Gastrocnemius medialis (tissue), 4 donors: ENCODE measurements at regions not wholly inside any gene's neighbourhood (a gene's known extent, or its start where the extent isn't known, plus 50 kb on each side); places are given as distances from the start of the nearest gene placed in this dataset.

Experiments used
- ATAC-seq, 2 donors: fragments of 150-250 bp; one replicate each; pipeline ENCODE4 v1.9.1; 2016
- DNase-seq, 2 donors: peaks; one replicate each; pipeline ENCODE4 v3.0.0-alpha.2; 2019
- H3K27ac ChIP-seq, 4 donors: fragments of 200-600 bp; sonication (generic); 1 replicate in 1 of 4; 2 replicates in 3 of 4; pipeline ENCODE4 v1.5.1; 2016 to 2018; ENCODE audit warnings: mild to moderate bottlenecking in 2 of 4, moderate library complexity in 1 of 4
- H3K27me3 ChIP-seq, 3 donors: fragments of 200-600 bp; sonication (generic) in 2 of 3; 1 replicate in 1 of 3; 2 replicates in 2 of 3; pipeline versions ENCODE4 v1.5.1 to v1.6.0; 2016 to 2019; ENCODE audit warnings: mild to moderate bottlenecking in 1 of 3, moderate library complexity in 1 of 3
- H3K36me3 ChIP-seq, 2 donors: fragments of 200-600 bp; sonication (generic) in 1 of 2; one replicate each; pipeline ENCODE4 v1.5.1; 2017 to 2018
- H3K4me1 ChIP-seq, 2 donors: fragments of 200-600 bp; sonication (generic) in 1 of 2; one replicate each; pipeline ENCODE4 v1.5.1; 2016 to 2017; ENCODE audit warnings: mild to moderate bottlenecking in 2 of 2
- H3K4me3 ChIP-seq, 4 donors: fragments of 200-600 bp; sonication (generic) in 3 of 4; 1 replicate in 1 of 4; 2 replicates in 3 of 4; pipeline ENCODE4 v1.5.1; 2016 to 2019; ENCODE audit warnings: mild to moderate bottlenecking in 2 of 4
- H3K9me3 ChIP-seq, 3 donors: fragments of 200-600 bp; sonication (generic) in 2 of 3; 1 replicate in 1 of 3; 2 replicates in 2 of 3; pipeline ENCODE4 v1.5.1; 2016 to 2019
- CTCF ChIP-seq, 5 experiments: fragments of 450-650 bp in 3 of 5; fragments of 200-600 bp in 2 of 5; sonication (generic) in 2 of 5; IDR thresholded peaks in 4 of 5; conservative IDR thresholded peaks in 1 of 5; 1 replicate in 4 of 5; 2 replicates in 1 of 5; pipeline ENCODE4 v1.5.1; 2016 to 2019; ENCODE audit warnings: antibody characterized with exemption in 5 of 5, mild to moderate bottlenecking in 3 of 5, moderate library complexity in 3 of 5
- POLR2A ChIP-seq, 2 donors: fragments of 450-650 bp; IDR thresholded peaks; one replicate each; pipeline ENCODE4 v1.6.1; 2017; ENCODE audit warnings: antibody characterized with exemption in 2 of 2, mild to moderate bottlenecking in 2 of 2, moderate library complexity in 2 of 2
- in situ Hi-C, 4 donors: fragments of 200-750 bp; cut with MboI; loops; one replicate each; pipeline versions ENCODE4 v1.15.0 to v1.8.0; 2017; ENCODE audit warnings: low sequenced_read_pairs in 4 of 4
- intact Hi-C: fragments of 100-400 bp; cut with DNase I; formaldehyde crosslinking; loops from one replicate; pipeline ENCODE4 v1.15.1; 2023; ENCODE audit warnings: low total_unique reads

- intact Hi-C loops (no loop called here), in situ Hi-C loops (no loop called here)
- DNase-seq (no peak), ATAC-seq (no peak)
- TF ChIP-seq CTCF (IDR thresholded peaks at IDR 0.05 in 4 of 5, conservative IDR thresholded peaks at IDR 0.05 in 1 of 5) = no peak
- TF ChIP-seq POLR2A (IDR thresholded peaks at IDR 0.05) = no peak
- no peaks in the 10 kb centered on the region for H3K36me3 ChIP-seq
- no peaks in the 10 kb centered on the region for H3K4me1 ChIP-seq
- no peaks in the 10 kb centered on the region for H3K9me3 ChIP-seq
- H3K4me3 ChIP-seq = no peak overlapping the region
- no peaks in the 10 kb centered on the region for H3K27me3 ChIP-seq
- no peak overlapping the region for H3K27ac ChIP-seq
These were observed 79.9 kb upstream of the CADPS start for GRCh38 chr3:62955126-62955525.

- no peak for ATAC-seq
- no peaks in the 10 kb centered on the region for H3K9me3 ChIP-seq
- H3K27ac ChIP-seq = no peak overlapping the region
- intact Hi-C loops = no loop called here
- no peak for TF ChIP-seq CTCF (IDR thresholded peaks at IDR 0.05 in 4 of 5, conservative IDR thresholded peaks at IDR 0.05 in 1 of 5)
- TF ChIP-seq POLR2A (IDR thresholded peaks at IDR 0.05) = no peak
- no peaks in the 10 kb centered on the region for H3K27me3 ChIP-seq
- in situ Hi-C loops = no loop called here
- H3K36me3 ChIP-seq = no peaks in the 10 kb centered on the region
- H3K4me3 ChIP-seq = no peak overlapping the region
- no peak for DNase-seq
- no peaks in the 10 kb centered on the region for H3K4me1 ChIP-seq
These were observed 81.2 kb upstream of the CADPS start for GRCh38 chr3:62956411-62956810.

GRCh38 chr3:62961874-62962556, 86.8 kb upstream of the CADPS start:
- no peak for TF ChIP-seq POLR2A (IDR thresholded peaks at IDR 0.05)
- TF ChIP-seq CTCF (IDR thresholded peaks at IDR 0.05 in 4 of 5, conservative IDR thresholded peaks at IDR 0.05 in 1 of 5) = no peak
- in situ Hi-C loops = no loop called here
- ATAC-seq = no peak
- DNase-seq = no peak
- intact Hi-C loops = no loop called here
- Histone ChIP-seq H3K9me3 (no peaks in the 10 kb centered on the region), H3K27me3 (no peaks in the 10 kb centered on the region), H3K36me3 (no peaks in the 10 kb centered on the region), H3K4me1 (no peaks in the 10 kb centered on the region), H3K27ac (no peak overlapping the region), H3K4me3 (no peak overlapping the region)

- H3K4me3 ChIP-seq = no peak overlapping the region
- no peak overlapping the region for H3K27ac ChIP-seq
- H3K27me3 ChIP-seq = no peaks in the 10 kb centered on the region
- H3K4me1 ChIP-seq = no peaks in the 10 kb centered on the region
- intact Hi-C loops = no loop called here
- DNase-seq (no peak), ATAC-seq (no peak)
- in situ Hi-C loops = no loop called here
- no peaks in the 10 kb centered on the region for H3K9me3 ChIP-seq
- no peaks in the 10 kb centered on the region for H3K36me3 ChIP-seq
- TF ChIP-seq CTCF (IDR thresholded peaks at IDR 0.05 in 4 of 5, conservative IDR thresholded peaks at IDR 0.05 in 1 of 5) = no peak
- no peak for TF ChIP-seq POLR2A (IDR thresholded peaks at IDR 0.05)
These were observed 87.5 kb upstream of the CADPS start for GRCh38 chr3:62962714-62963113.

- DNase-seq (no peak), ATAC-seq (no peak)
- H3K27me3 ChIP-seq = no peaks in the 10 kb centered on the region
- H3K4me1 ChIP-seq = no peaks in the 10 kb centered on the region
- no peaks in the 10 kb centered on the region for H3K36me3 ChIP-seq
- TF ChIP-seq POLR2A (IDR thresholded peaks at IDR 0.05) = no peak
- TF ChIP-seq CTCF (IDR thresholded peaks at IDR 0.05 in 4 of 5, conservative IDR thresholded peaks at IDR 0.05 in 1 of 5) = no peak
- intact Hi-C loops (no loop called here), in situ Hi-C loops (no loop called here)
- no peak overlapping the region for H3K4me3 ChIP-seq
- H3K9me3 ChIP-seq = no peaks in the 10 kb centered on the region
- no peak overlapping the region for H3K27ac ChIP-seq
These were observed 90.1 kb upstream of the CADPS start for GRCh38 chr3:62965311-62965710.
